ENCODE measurements at regions not wholly inside any gene's neighbourhood (a gene's known extent, or its start where the extent isn't known, plus 50 kb on each side); places are given as distances from the start of the nearest gene placed in this dataset.

GRCh38 chr14:85912141-85912540 is 382.2 kb downstream of the FLRT2 start:
- Mint-ChIP-seq H3K36me3 (ENCODE audit: low read depth) (peaks cover 10% of the 10 kb centered on the region), H3K9me3 (peaks cover 30% of the 10 kb centered on the region), H3K27ac (no peak overlapping the region), H3K4me1 (no peaks in the 10 kb centered on the region), H3K4me3 (no peak overlapping the region), H3K27me3 (ENCODE audit: low read depth, poor library complexity) (peaks cover 2% of the 10 kb centered on the region)
- TF ChIP-seq, protein P1, sequence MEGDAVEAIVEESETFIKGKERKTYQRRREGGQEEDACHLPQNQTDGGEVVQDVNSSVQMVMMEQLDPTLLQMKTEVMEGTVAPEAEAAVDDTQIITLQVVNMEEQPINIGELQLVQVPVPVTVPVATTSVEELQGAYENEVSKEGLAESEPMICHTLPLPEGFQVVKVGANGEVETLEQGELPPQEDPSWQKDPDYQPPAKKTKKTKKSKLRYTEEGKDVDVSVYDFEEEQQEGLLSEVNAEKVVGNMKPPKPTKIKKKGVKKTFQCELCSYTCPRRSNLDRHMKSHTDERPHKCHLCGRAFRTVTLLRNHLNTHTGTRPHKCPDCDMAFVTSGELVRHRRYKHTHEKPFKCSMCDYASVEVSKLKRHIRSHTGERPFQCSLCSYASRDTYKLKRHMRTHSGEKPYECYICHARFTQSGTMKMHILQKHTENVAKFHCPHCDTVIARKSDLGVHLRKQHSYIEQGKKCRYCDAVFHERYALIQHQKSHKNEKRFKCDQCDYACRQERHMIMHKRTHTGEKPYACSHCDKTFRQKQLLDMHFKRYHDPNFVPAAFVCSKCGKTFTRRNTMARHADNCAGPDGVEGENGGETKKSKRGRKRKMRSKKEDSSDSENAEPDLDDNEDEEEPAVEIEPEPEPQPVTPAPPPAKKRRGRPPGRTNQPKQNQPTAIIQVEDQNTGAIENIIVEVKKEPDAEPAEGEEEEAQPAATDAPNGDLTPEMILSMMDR (IDR thresholded peaks at IDR 0.05): no peak
- no peak for DNase-seq

DNA sequence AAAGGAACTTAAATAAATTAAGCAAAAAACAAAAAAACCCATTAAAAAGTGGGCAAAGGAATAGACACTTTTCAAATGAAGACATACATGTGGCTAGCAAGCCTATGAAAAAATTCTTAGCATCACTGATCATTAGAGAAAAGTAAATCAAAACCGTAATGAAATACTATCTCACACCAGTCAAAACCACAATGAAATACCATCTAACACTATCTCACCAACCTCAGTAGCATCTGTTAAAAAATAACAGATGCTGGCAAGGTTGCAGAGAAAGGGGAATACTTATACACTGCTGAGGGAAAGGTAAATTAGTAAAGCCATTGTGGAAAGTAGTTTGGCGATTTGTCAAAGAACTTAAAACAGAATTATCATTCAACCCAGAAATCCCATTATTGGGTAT is 381.1 kb downstream of the FLRT2 start:
- peaks cover 2% of the 10 kb centered on the region for H3K27me3 Mint-ChIP-seq (ENCODE audit: low read depth, poor library complexity)
- H3K27ac Mint-ChIP-seq: no peak overlapping the region
- H3K4me1 Mint-ChIP-seq: no peaks in the 10 kb centered on the region
- H3K36me3 Mint-ChIP-seq (ENCODE audit: low read depth): peaks cover 10% of the 10 kb centered on the region
- no peak for DNase-seq
- TF ChIP-seq, protein P1 (IDR thresholded peaks at IDR 0.05): no peak
- peaks cover 24% of the 10 kb centered on the region for H3K9me3 Mint-ChIP-seq
- H3K4me3 Mint-ChIP-seq: no peak overlapping the region

DNA sequence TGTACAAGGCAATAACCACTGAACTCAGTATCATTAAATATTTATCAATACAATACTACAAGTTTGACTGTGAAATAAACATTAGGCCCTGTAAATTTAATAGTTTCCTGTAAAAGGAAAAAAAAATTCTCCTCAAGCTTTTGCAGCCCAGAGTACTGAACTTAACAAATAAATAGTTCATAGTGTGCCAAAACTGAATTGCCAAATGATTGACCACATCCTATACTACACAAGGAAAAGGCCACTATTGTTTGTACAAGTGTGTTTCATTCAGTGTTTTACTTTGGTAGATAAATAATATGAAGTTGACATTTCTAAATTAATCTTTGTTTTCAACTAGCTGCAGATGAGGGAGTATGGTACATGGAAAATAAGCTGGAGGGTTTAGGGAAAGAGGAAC is 379.6 kb downstream of the FLRT2 start:
- H3K9me3 Mint-ChIP-seq: peaks cover 13% of the 10 kb centered on the region
- H3K36me3 Mint-ChIP-seq (ENCODE audit: low read depth): no peaks in the 10 kb centered on the region
- H3K27me3 Mint-ChIP-seq (ENCODE audit: low read depth, poor library complexity): peaks cover 2% of the 10 kb centered on the region
- TF ChIP-seq, protein P1 (IDR thresholded peaks at IDR 0.05): no peak
- no peak for DNase-seq
- no peak overlapping the region for H3K27ac Mint-ChIP-seq
- H3K4me1 Mint-ChIP-seq: no peaks in the 10 kb centered on the region
- no peak overlapping the region for H3K4me3 Mint-ChIP-seq

DNA sequence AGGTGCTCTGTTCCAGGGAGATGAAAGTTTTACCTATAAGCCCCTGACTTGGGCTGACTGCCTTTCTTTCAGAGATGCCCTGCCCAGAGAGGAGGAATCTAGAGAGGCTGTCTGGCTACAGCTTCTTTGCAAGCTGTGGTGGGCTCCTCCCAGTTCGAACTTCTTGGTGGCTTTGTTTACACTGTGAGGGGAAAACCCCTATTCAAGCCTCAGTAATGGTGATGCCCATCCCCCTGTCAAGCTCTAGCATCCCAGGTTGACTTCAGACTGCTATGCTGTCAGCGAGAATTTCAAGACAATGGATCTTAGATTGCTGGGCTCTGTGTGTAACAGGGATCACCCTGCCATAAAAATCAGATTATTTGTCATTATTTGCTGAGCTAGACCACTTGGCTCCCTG is 377.6 kb downstream of the FLRT2 start:
- Mint-ChIP-seq H3K27ac (no peak overlapping the region), H3K36me3 (ENCODE audit: low read depth) (no peaks in the 10 kb centered on the region), H3K4me3 (no peak overlapping the region), H3K4me1 (no peaks in the 10 kb centered on the region), H3K27me3 (ENCODE audit: low read depth, poor library complexity) (peaks cover 2% of the 10 kb centered on the region), H3K9me3 (peaks cover 5% of the 10 kb centered on the region)
- no peak for DNase-seq
- TF ChIP-seq, protein P1 (IDR thresholded peaks at IDR 0.05): no peak

GRCh38 chr14:85897808-85898207 is 367.9 kb downstream of the FLRT2 start:
- Mint-ChIP-seq H3K36me3 (ENCODE audit: low read depth) (no peaks in the 10 kb centered on the region), H3K4me1 (no peaks in the 10 kb centered on the region), H3K9me3 (no peaks in the 10 kb centered on the region), H3K27ac (no peak overlapping the region), H3K4me3 (no peak overlapping the region), H3K27me3 (ENCODE audit: low read depth, poor library complexity) (no peaks in the 10 kb centered on the region)
- no peak for DNase-seq
- TF ChIP-seq, protein P1 (IDR thresholded peaks at IDR 0.05): no peak

- Mint-ChIP-seq H3K27ac (no peak overlapping the region), H3K4me1 (no peaks in the 10 kb centered on the region), H3K27me3 (ENCODE audit: low read depth, poor library complexity) (no peaks in the 10 kb centered on the region), H3K4me3 (no peak overlapping the region), H3K36me3 (ENCODE audit: low read depth) (no peaks in the 10 kb centered on the region), H3K9me3 (peaks cover 3% of the 10 kb centered on the region)
- DNase-seq: no peak
- TF ChIP-seq, protein P1 (IDR thresholded peaks at IDR 0.05): no peak
These were observed 365.7 kb downstream of the FLRT2 start for GRCh38 chr14:85895603-85896002.

All from nephron progenitor cell (in vitro differentiated cells).